ENCODE measurements at regions not wholly inside any gene's neighbourhood (a gene's known extent, or its start where the extent isn't known, plus 50 kb on each side); places are given as distances from the start of the nearest gene placed in this dataset.
"Not testable (repeated sequence)": the region's sequence is repeated elsewhere in the genome, so short reads cannot be mapped to it uniquely, and the experiment has no call there.

DNA sequence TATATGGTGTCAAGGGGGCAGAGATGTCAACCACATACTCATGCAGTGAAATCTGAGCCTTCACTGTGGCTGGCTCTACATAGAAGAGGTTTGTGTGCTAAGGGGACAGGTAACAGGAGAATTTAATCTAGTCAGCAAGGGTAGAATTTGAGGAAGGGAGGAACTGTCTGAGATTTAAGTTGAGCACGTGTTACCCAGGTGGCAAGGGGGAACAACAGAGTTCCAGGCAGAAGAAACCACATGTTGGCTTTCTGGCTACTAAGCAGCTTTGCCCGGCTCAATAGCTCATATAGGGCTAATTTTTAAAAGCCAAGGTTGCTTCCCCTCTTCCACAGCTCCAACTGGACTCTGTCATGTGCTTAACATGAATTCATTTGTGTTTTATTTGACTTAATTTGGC is 397.6 kb downstream of the EDEM1 start:
- no peak for DNase-seq (ENCODE audit: low read depth)
- no peak overlapping the region for H3K4me3 ChIP-seq (ENCODE audit: low read depth, low read length)
- TF ChIP-seq, protein P1, sequence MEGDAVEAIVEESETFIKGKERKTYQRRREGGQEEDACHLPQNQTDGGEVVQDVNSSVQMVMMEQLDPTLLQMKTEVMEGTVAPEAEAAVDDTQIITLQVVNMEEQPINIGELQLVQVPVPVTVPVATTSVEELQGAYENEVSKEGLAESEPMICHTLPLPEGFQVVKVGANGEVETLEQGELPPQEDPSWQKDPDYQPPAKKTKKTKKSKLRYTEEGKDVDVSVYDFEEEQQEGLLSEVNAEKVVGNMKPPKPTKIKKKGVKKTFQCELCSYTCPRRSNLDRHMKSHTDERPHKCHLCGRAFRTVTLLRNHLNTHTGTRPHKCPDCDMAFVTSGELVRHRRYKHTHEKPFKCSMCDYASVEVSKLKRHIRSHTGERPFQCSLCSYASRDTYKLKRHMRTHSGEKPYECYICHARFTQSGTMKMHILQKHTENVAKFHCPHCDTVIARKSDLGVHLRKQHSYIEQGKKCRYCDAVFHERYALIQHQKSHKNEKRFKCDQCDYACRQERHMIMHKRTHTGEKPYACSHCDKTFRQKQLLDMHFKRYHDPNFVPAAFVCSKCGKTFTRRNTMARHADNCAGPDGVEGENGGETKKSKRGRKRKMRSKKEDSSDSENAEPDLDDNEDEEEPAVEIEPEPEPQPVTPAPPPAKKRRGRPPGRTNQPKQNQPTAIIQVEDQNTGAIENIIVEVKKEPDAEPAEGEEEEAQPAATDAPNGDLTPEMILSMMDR (IDR thresholded peaks at IDR 0.05; ENCODE audit: control insufficient read depth, extremely low read depth, insufficient read depth) = no peak

DNA sequence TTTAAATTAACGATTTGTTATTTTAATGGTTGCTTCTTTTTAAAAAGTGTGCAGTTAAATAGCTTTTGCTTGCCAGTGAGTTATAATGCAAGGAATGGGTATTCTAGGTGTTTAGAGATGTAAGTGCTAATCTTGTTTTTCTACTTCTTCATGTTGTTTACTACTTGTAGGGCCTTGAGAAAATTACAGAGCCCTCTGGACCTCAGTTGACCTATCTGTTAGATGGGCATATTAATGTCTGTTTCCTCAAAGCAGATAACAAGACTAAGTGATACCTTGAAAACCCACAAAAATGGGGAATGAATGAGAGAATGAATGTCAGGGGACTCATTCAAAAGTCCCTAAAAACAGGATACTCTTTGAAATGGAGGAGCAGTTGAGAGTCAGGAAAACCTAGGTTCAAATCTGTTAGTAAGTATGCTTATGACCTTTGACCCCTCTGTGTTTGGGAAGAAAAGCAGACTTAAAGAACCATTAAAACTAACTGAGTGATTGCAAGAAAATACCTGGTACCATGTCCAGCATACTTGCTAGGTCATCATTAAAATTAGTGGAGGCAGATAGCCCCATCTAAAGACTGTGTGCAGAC is 419.5 kb downstream of the EDEM1 start:
- no peak for DNase-seq (ENCODE audit: low read depth)
- H3K4me3 ChIP-seq (ENCODE audit: low read depth, low read length) = no peak overlapping the region
- TF ChIP-seq, protein P1 (IDR thresholded peaks at IDR 0.05; ENCODE audit: control insufficient read depth, extremely low read depth, insufficient read depth) = no peak

DNA sequence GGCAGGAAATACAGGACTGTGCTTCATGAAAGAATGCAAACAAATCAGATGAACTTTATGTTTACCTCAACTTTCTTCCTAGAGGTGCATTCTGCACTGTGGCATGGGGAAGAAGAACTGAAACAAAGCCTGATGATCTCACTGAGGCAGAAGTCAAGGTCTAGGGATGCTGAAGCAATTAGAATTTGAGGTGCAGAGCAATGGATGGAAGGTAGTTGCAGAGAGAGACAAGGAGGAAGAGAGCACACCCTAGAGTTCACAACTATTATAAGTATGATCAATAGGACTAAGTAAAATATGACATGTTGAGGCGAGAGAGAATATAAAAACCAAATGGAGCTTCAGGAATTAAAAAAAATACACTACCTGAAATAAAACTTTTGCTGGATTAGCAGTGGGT is 420.1 kb downstream of the EDEM1 start:
- TF ChIP-seq, protein P1 (IDR thresholded peaks at IDR 0.05; ENCODE audit: control insufficient read depth, extremely low read depth, insufficient read depth) = 0 out of 2 replicates have a peak, but pooled peaks have one; percentile 13
- DNase-seq (ENCODE audit: low read depth) = no peak
- no peak overlapping the region for H3K4me3 ChIP-seq (ENCODE audit: low read depth, low read length)

DNA sequence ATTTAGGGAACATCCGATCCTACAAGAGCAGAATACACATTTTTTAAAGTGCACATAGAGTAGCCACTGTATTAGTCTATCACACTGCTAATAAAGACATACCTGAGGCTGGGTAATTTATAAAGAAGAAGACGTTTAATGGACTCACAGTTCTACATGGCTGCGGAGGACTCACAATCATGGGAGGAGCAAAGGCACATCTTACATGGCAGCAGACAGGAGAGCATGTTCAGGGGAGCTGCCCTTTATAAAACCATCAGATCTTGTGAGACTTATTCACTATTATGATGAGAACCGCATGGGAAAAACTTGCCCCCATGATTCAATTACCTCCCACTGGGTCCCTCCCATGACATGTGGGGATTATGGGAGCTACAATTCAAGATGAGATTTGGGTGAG is 421.5 kb downstream of the EDEM1 start:
- not testable (repeated sequence) for DNase-seq (ENCODE audit: low read depth); H3K4me3 ChIP-seq (ENCODE audit: low read depth, low read length)

DNA sequence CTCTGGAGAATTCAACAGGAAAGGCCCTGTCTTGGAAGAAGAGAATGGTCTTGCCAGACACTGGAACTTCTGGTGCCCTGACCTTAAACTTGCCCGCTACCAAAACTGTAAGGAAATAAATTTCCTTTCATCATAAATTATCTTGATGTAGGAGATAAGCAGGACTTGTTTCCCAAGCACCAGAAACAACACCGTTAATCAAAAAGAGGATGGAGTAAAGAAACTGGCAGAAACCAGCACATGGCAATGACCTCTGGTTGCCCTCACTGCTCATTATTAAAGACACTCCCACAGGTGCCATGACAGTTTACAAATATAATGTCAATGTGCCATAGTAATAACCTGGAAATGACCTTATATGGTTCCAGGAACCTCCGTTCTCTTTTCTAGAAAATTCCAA is 426.1 kb downstream of the EDEM1 start:
- TF ChIP-seq, protein P1 (IDR thresholded peaks at IDR 0.05; ENCODE audit: control insufficient read depth, extremely low read depth, insufficient read depth) = no peak
- H3K4me3 ChIP-seq (ENCODE audit: low read depth, low read length) = no peak overlapping the region

DNA sequence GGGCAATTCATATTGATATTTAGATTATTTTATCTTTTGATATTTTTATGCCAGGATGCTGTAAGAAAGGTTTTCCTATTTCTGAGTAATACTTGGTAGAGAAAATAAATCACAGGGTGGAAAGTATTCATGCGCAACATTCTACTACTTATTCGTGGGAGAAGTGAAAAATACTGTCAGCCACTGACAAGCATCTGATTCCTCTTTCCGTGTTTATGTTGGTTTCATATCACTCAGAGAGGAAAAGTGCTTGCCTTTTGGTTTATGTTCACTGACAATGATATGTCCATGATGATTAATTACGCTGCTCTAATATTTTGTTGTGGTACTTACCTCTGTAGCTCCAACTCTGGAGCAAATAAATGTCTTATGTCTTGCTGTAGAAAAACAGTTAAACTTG is 429.4 kb downstream of the EDEM1 start:
- no peak overlapping the region for H3K4me3 ChIP-seq (ENCODE audit: low read depth, low read length)
- DNase-seq (ENCODE audit: low read depth) = no peak
- TF ChIP-seq, protein P1 (IDR thresholded peaks at IDR 0.05; ENCODE audit: control insufficient read depth, extremely low read depth, insufficient read depth) = no peak

More for the DNA sequence above, 426.1 kb downstream of the EDEM1 start:
- no peak for DNase-seq (ENCODE audit: low read depth)

DNA sequence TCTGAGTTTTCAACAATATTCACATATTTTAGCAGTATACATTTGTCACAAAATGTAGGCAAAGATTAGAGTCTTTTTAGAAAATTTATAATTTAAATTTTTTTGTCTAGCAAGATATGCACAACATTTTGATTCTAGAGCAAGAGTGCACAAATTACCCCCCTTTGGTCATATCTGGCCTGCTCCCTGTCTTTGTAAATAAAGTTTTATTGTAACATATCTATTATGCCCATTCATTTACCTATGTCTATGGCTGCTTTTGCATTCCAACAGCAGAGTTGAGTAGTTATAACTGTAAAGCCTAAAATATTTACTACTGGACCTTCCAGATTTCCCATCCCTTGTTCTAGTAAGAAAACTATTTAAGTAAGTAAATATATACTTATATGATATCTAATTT is 430.7 kb downstream of the EDEM1 start:
- TF ChIP-seq, protein P1 (IDR thresholded peaks at IDR 0.05; ENCODE audit: control insufficient read depth, extremely low read depth, insufficient read depth) = no peak
- no peak overlapping the region for H3K4me3 ChIP-seq (ENCODE audit: low read depth, low read length)
- no peak for DNase-seq (ENCODE audit: low read depth)
